ENCODE measurements at regions not wholly inside any gene's neighbourhood (a gene's known extent, or its start where the extent isn't known, plus 50 kb on each side); places are given as distances from the start of the nearest gene placed in this dataset.

- H3K36me3 Mint-ChIP-seq (ENCODE audit: insufficient read depth): no peaks in the 10 kb centered on the region
- H3K27me3 Mint-ChIP-seq (ENCODE audit: low read depth): no peaks in the 10 kb centered on the region
- DNase-seq (no peak), ATAC-seq (no peak)
- H3K9me3 Mint-ChIP-seq: no peaks in the 10 kb centered on the region
- H3K4me3 Mint-ChIP-seq: no peak overlapping the region
- no peaks in the 10 kb centered on the region for H3K4me1 Mint-ChIP-seq (ENCODE audit: low read depth)
These were observed 639.7 kb downstream of the CCDC171 start for GRCh38 chr9:16192403-16193017.

DNA sequence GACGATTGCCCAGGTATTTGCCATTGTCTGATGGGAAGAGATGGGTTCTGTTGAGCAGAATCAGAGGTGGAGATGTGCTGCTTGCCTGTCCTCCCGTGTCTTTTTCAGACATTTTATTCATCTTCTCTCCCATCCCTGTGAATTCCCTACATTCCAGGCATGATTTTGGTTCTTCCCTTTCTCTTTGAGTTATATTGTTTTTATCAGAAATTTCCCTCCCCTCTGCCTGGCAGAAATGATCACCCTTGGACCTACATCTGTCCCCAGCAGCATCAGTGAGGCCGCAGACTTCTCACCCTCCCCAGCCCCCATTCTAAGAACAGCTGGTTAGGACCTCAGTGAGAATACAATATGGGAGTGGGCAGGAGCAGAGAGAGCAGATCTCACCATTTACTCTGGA, 640.2 kb downstream of the CCDC171 start:
- ATAC-seq (no peak), DNase-seq (no peak)
- Mint-ChIP-seq H3K4me3 (no peak overlapping the region), H3K36me3 (ENCODE audit: insufficient read depth) (no peaks in the 10 kb centered on the region), H3K27me3 (ENCODE audit: low read depth) (no peaks in the 10 kb centered on the region), H3K9me3 (no peaks in the 10 kb centered on the region), H3K4me1 (ENCODE audit: low read depth) (no peaks in the 10 kb centered on the region)

DNA sequence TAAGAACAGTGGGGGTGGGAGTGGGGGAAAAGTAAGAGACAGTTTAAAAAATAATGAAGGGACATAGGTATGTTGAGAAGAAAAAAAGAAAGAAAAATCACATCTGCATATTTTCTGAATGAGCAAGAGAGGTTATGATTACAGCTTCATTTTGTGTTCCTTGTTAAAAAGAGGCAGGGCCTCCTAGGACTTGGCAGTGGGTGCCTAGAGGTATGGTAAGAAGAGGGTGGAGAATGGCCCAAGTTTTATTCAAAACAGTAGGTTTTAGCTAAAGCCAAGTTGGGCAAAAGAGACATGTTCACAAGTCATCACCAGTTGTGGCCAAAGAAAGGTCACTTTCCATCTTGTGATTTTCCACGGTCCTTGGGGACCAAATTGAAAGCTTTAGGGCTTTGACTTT, 643.4 kb downstream of the CCDC171 start:
- H3K4me3 Mint-ChIP-seq: no peak overlapping the region

GRCh38 chr9:16197578-16198370, 644.9 kb downstream of the CCDC171 start:
- no peaks in the 10 kb centered on the region for H3K9me3 Mint-ChIP-seq
- no peak for DNase-seq
- H3K36me3 Mint-ChIP-seq (ENCODE audit: insufficient read depth): no peaks in the 10 kb centered on the region
- ATAC-seq: no peak
- no peak overlapping the region for H3K4me3 Mint-ChIP-seq
- H3K27me3 Mint-ChIP-seq (ENCODE audit: low read depth): no peaks in the 10 kb centered on the region
- H3K4me1 Mint-ChIP-seq (ENCODE audit: low read depth): no peaks in the 10 kb centered on the region

More for the DNA sequence above, 643.4 kb downstream of the CCDC171 start:
- ATAC-seq: no peak
- H3K9me3 Mint-ChIP-seq: no peaks in the 10 kb centered on the region
- no peak for DNase-seq
- no peaks in the 10 kb centered on the region for H3K36me3 Mint-ChIP-seq (ENCODE audit: insufficient read depth)
- no peaks in the 10 kb centered on the region for H3K4me1 Mint-ChIP-seq (ENCODE audit: low read depth)
- no peaks in the 10 kb centered on the region for H3K27me3 Mint-ChIP-seq (ENCODE audit: low read depth)

GRCh38 chr9:16198996-16199395, 646.2 kb downstream of the CCDC171 start:
- Mint-ChIP-seq H3K27me3 (ENCODE audit: low read depth) (no peaks in the 10 kb centered on the region), H3K4me1 (ENCODE audit: low read depth) (no peaks in the 10 kb centered on the region), H3K36me3 (ENCODE audit: insufficient read depth) (no peaks in the 10 kb centered on the region), H3K4me3 (no peak overlapping the region), H3K9me3 (no peaks in the 10 kb centered on the region)
- no peak for ATAC-seq
- DNase-seq: no peak

- Mint-ChIP-seq H3K9me3 (no peaks in the 10 kb centered on the region), H3K4me3 (no peak overlapping the region), H3K27me3 (ENCODE audit: low read depth) (no peaks in the 10 kb centered on the region), H3K36me3 (ENCODE audit: insufficient read depth) (no peaks in the 10 kb centered on the region), H3K4me1 (ENCODE audit: low read depth) (peaks cover 1% of the 10 kb centered on the region)
- DNase-seq (no peak), ATAC-seq (no peak)
These were observed 649.4 kb downstream of the CCDC171 start for GRCh38 chr9:16202221-16202620.

DNA sequence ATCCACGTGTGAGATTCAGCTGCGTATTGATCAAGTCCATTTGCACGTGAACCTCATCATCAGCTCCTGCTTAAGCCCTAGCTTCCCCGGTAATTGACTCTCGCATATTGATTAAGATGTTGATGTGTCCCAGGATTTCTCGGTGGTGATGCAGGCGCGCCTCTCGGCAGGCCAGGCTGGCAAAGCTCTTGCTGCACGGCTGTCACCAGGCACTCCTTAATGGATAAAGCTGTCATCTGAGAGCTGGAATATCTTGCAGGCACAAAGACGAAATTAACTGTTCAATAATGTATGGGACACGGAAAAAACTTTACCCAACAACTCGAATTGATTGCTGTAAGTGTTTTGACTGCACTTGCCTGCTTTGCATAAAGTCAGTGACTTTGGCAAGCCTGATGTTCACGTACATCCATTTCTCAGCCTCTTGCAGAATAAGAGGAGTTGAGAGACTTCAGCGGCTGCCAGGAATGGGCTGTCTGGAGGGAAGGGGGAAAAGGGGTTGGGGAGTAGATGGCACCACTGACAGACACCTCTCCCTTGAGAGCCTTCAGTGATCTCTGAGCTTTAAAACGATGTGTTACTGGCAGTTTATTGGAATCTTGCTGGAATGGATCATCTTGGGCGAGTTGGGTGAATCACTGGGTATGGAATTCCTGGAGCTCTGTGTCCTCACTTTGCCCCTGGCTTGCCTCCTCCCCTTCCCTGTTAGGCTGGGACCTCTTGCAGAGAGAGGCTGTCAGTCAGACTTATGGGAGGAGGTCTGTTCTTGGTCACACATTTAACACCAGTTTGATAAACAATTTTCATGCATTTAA, 650.3 kb downstream of the CCDC171 start:
- H3K36me3 Mint-ChIP-seq (ENCODE audit: insufficient read depth): no peaks in the 10 kb centered on the region
- DNase-seq (no peak), ATAC-seq (no peak)
- peaks cover 1% of the 10 kb centered on the region for H3K4me1 Mint-ChIP-seq (ENCODE audit: low read depth)
- no peak overlapping the region for H3K4me3 Mint-ChIP-seq
- H3K9me3 Mint-ChIP-seq: no peaks in the 10 kb centered on the region
- H3K27me3 Mint-ChIP-seq (ENCODE audit: low read depth): no peaks in the 10 kb centered on the region

GRCh38 chr9:16203729-16204573, 651.1 kb downstream of the CCDC171 start:
- ATAC-seq (no peak), DNase-seq (no peak)
- Mint-ChIP-seq H3K36me3 (ENCODE audit: insufficient read depth) (no peaks in the 10 kb centered on the region), H3K4me1 (ENCODE audit: low read depth) (peaks cover 1% of the 10 kb centered on the region), H3K27me3 (ENCODE audit: low read depth) (no peaks in the 10 kb centered on the region), H3K4me3 (no peak overlapping the region), H3K9me3 (peaks cover 2% of the 10 kb centered on the region)

DNA sequence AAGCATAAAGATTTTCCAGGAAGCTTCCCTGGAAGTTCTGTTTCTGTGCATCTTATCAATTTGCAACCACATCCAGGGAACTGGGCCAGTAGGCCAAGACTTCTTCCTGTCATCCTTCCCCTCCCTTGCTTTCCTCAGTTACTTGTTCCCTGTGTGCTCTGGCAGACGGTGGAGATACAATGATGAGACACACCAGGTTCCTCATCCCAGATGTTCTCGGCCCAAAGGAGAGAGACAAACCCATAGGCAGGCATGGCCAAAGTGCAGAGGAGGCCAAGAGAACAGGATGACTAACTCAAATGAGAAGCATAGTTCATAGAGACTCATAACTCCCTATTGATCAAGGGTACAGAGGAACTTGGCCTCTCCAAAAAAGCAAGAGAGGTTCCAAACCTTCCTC, 652.6 kb downstream of the CCDC171 start:
- ATAC-seq: no peak

GRCh38 chr9:16206518-16206917, 653.7 kb downstream of the CCDC171 start:
- ATAC-seq (no peak), DNase-seq (no peak)
- peaks cover 2% of the 10 kb centered on the region for H3K9me3 Mint-ChIP-seq
- H3K36me3 Mint-ChIP-seq (ENCODE audit: insufficient read depth): no peaks in the 10 kb centered on the region
- no peak overlapping the region for H3K4me3 Mint-ChIP-seq
- no peaks in the 10 kb centered on the region for H3K27me3 Mint-ChIP-seq (ENCODE audit: low read depth)
- H3K4me1 Mint-ChIP-seq (ENCODE audit: low read depth): peaks cover 1% of the 10 kb centered on the region

More for the DNA sequence above, 652.6 kb downstream of the CCDC171 start:
- Mint-ChIP-seq H3K27me3 (ENCODE audit: low read depth) (no peaks in the 10 kb centered on the region), H3K4me3 (no peak overlapping the region), H3K4me1 (ENCODE audit: low read depth) (peaks cover 1% of the 10 kb centered on the region), H3K36me3 (ENCODE audit: insufficient read depth) (no peaks in the 10 kb centered on the region), H3K9me3 (peaks cover 2% of the 10 kb centered on the region)
- no peak for DNase-seq

- no peaks in the 10 kb centered on the region for H3K27me3 Mint-ChIP-seq (ENCODE audit: low read depth)
- H3K36me3 Mint-ChIP-seq (ENCODE audit: insufficient read depth): no peaks in the 10 kb centered on the region
- H3K9me3 Mint-ChIP-seq: peaks cover 2% of the 10 kb centered on the region
- DNase-seq (no peak), ATAC-seq (no peak)
- H3K4me3 Mint-ChIP-seq: no peak overlapping the region
- peaks cover 1% of the 10 kb centered on the region for H3K4me1 Mint-ChIP-seq (ENCODE audit: low read depth)
These were observed 654.3 kb downstream of the CCDC171 start for GRCh38 chr9:16207161-16207560.

DNA sequence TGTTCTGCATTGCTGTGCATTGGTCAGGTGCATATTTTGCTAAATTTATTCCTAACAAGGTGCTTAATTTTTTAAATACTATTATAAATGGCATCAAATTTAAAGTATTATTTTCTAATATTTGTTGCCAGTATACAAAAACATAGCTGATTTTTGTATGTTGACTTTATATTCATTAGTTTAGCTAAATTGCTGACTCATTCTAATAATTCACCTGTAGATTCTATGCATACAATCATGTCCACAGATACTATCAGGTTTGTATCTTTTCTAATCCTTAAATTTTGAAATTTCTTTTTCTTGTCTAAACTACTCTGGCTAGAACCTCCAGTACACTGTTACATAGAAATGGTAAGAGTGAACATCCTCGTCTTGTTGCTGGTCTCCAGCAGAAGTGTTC, 657.6 kb downstream of the CCDC171 start:
- no peak for DNase-seq
- H3K36me3 Mint-ChIP-seq (ENCODE audit: insufficient read depth): no peaks in the 10 kb centered on the region
- H3K4me3 Mint-ChIP-seq: no peak overlapping the region
- ATAC-seq: no peak
- no peaks in the 10 kb centered on the region for H3K27me3 Mint-ChIP-seq (ENCODE audit: low read depth)
- H3K9me3 Mint-ChIP-seq: peaks cover 2% of the 10 kb centered on the region
- H3K4me1 Mint-ChIP-seq (ENCODE audit: low read depth): peaks cover 1% of the 10 kb centered on the region

DNA sequence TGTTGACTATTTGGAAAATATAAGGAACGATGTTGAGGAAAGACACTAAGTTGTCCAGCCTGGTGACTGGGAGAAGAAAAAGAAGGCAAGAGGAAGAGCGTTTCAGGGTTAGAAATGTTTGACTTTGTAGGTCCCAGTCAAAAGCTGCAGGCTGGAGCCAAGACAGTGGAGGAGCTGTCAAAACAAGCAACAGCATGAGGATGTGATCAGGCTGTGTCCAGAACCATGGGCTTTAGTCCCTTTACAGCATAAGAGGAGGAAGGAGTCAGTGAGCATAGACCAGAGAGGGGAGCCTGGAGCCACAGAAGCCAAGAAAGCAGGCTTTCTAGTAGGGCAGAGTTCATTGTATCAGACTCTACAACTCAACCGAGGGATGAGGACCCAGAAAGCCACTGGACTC, 658.5 kb downstream of the BNC2 start:
- no peak for ATAC-seq
- Mint-ChIP-seq H3K4me3 (no peak overlapping the region), H3K9me3 (peaks cover 2% of the 10 kb centered on the region), H3K27me3 (ENCODE audit: low read depth) (no peaks in the 10 kb centered on the region), H3K36me3 (ENCODE audit: insufficient read depth) (no peaks in the 10 kb centered on the region), H3K4me1 (ENCODE audit: low read depth) (peaks cover 1% of the 10 kb centered on the region)
- no peak for DNase-seq

Data from activated T-cell treated with anti-CD3 and anti-CD28 coated beads, Interleukin-2, amount 50 U/mL, for 4 hours (primary cell).